SIG-M5 (cell line): ENCODE measurements at regions not wholly inside any gene's neighbourhood (a gene's known extent, or its start where the extent isn't known, plus 50 kb on each side); places are given as distances from the start of the nearest gene placed in this dataset.

Experiments used
- DNase-seq: peaks from one replicate; lab custom pipeline; 2025; lab: John Stamatoyannopoulos, UW

GRCh38 chr3:194769020-194769643, 83.4 kb downstream of the FAM43A start:
- DNase-seq = peak; percentile 97

DNA sequence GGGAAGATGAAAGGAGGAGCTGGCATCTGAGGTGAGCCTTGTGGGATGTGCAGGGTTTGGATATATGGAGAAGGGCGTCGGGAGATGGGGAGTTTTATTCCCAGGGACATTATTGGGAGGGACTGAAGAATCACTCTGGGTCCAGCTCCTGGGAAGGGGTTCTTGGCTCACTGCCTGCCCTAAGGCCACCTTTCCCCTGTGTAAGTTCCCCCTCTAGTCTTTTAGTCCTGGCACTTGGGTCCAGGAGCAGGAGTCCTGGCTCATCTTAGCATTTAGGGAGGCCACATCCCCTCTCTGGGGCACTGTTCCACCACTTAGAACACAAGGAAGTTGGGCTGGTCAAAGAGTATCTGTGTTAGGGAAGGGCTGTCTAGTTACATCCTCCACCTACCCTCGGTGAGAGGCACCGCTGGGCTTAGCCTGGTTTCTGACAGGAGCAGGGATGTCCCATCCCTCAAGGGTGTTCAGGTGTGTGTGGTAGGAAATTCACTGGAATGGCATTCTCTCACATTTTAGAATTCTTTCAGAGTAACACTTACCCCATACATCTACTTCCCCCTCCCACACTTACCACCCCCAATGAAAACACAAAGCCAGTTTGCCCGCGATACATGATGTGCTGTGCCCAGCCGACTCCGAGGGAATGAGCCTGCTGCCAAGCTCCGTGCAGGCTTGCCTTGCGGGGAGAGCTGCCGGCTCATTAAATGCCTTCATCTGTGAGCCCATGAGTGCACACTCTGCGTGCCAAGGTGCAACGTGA, 86.7 kb downstream of the FAM43A start:
- no peak for DNase-seq

DNA sequence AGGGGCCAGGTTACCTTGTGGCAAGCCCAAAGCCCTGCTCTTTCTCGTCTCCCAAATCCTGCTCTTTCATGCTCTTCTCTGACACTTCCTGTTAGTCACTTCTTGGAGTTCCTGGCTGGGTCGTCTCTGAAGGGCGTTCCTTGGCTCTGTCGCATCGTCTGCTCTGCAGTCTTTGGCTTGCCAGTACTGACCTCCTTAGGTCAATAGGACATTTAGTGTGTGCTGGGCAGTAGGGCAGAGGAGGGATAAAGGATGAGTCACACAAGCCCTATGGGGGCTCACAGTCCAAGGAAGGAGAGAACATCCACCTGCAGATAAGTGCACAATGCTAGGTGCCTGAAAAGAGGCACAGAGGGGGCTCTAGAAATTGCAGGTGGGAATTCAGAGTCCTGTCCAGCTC, 87.5 kb downstream of the FAM43A start:
- no peak for DNase-seq

DNA sequence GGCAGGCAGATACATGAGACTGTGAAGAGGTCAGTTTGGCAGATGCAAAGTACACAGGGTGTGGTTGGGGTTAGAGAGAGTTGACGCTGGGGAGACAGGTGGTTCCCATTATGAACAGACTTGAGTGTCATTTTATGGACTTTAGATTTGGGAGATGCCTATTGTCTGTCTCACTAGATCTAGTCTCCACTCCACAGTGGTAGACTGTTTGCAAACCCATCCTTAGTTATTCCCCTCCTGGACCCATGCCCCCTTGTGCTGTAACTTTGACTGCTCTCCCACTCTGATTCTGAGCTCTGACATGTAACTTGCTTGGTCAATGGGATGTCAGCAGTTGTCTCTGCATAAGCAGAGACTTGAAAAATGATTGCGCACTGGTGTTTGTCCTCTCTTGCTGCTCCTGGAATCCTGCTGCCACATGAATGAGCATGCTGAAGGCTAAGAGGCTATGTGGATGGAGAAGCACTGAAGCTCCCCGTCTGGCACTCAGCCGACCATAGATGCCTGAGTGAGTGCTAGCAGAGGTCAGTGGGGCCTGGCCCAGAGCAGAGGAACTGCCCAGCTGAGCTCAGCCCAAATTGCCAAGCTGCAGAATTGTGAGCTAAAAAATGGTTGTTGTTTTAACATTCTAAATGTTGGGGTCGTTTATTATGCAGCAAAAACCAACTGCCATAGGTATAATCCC, 88.2 kb downstream of the FAM43A start:
- DNase-seq = no peak

- no peak for DNase-seq
Measured at GRCh38 chr3:194775266-194775665, 89.6 kb downstream of the FAM43A start.

DNA sequence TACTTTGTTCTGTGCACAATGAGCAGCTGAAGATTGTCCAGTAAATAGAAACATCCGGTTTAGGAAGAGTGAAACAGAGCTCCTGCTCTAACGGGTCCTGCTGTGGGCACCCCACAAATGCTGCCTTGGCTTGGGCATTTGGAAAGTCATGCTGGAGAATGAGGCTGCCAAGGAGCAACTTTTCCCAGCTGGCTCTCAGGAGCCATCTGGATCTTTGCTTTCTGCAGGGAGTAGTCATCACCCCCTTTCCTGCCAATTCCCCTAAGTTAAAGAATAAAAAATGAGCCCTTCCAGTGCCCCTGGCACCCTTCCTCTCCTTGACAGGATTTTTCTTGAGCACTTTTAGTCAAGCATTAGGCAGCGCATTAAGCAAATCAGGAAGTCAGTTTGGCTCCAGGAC, 90.0 kb downstream of the FAM43A start:
- DNase-seq = no peak

DNA sequence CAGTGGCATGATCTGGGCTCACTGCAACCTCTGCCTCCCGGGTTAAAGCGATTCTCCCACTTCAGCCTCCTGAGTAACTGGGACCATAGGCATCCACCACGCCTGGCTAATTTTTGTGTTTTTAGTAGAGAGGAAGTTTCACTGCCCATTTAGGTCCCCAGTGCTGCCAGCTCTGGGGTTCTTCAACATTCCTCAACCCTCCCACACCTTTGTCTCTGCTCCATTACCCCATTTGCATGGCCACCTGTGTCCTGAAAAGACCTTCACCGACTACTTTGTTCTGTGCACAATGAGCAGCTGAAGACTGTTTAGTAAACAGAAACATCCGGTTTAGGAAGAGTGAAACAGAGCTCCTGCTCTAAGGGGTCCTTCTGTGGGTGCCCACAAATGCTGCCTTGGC, 92.0 kb downstream of the FAM43A start:
- DNase-seq = no peak

DNA sequence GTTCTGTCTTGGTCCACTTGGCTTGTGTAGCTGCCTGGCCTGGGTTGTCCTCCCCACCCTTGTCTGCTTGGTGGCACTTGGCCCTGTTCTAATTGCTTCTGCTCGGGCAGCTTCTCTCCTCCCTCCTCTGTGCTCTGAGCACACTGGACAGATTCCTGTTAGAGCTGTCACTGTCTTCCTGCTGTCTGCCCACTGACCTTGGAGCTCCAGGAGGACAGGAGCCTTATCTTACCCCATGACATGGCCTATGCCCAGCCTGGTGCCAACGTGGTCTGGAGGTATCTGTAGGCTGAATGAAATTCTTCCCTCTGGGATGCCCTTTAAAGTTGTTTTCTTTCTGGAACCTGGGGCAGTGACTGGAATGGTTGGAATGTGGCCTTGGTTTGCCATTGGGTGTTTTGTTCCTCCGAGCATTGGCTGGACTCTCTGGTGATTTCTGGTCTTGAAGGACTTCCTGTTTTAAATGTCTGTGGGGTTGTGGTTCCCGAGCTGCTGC, 94.1 kb downstream of the FAM43A start:
- no peak for DNase-seq

DNA sequence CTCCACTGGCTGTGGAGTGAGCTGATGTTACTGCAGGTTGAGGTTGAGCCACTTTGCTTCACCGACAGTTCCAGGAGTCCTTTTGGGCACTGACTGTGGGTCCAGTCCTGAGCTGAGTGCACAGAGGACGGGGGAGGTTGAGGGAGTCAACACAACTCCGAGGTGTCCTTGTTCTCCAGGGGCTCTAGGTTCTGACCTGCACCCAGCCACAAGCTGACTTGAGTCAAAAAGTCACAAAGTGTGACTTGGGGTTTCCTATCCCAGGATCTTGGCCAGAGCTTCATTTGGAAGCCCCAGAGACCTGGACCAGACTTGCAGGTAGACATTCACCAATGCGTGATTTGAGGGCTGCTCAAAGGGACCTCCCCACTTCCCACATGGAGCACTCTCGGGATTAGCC, 95.0 kb downstream of the FAM43A start:
- no peak for DNase-seq

DNA sequence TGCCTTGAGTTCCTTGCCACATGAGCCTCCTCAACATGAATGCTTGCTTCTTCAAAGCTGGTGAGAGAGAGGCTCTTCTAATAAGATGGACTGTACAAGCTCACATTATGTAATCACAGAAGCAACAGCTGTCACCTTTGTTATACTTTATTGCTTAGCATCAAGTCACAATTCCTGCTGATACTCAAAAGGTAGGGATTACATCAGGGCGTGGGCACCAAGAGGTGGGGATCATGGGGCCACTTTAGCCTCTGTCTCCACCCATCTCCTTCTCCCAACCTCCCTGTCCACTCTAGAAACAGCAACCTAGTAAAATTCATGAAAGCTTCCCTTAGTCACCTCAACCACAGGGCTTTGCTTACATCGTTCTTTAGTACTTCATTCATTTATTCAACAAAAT, 95.9 kb downstream of the FAM43A start:
- no peak for DNase-seq

DNA sequence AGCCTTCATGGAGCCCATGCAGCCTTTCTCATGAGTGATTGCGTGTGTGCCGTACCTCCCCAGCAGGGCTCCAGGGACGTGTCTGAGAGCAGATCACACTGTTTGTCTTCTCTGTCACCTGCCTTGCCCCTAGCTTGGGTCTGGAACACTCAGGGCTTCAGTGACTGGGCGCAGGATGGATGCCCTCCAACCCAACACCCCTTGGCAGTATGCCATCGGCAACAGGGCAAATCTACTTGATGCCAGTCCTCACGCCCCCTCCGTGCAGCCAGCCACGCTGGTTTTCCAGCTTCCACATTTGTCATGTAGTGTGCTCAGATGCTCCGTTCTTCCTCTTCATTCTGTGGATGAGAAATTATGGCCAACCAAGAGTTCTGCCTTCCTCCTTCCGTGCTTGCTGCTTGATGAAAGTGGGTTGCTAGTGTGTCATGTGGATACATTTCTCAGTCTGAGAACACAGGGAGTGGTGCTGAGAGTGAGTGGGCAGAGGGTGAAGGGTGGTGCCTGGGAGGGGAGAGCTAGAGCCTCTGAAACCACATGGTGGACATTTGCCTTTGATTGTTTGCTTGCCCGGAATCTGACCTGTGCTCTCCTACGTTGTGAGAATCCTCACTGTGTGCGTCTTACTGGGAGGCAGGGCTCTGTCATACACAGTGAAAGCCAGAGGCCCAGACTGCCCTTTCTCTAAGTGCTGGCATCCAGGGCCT, 97.2 kb downstream of the FAM43A start:
- no peak for DNase-seq

- DNase-seq = no peak
Measured at GRCh38 chr3:194784361-194784760, 98.7 kb downstream of the FAM43A start.

- no peak for DNase-seq
Measured at GRCh38 chr3:194785315-194785714, 99.6 kb downstream of the FAM43A start.

DNA sequence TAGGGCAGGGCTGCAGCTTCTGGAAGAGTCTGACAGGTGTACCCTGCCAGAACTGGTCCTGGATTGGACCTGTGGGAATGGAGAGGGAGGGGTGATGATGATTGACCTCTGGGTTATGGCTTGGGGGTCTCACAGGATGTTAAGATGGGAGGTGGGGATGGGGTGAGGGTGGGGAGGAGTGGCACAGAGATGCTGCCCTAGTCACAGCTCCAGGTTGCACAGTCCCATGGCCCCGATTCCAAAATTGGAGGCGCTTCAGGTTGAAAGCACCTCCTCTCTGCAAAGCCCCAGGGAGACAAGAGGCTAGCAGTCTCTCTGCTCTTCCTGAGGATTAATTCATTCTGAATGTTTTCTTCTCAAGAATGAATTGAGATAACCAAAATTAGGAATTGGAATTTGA, 101.4 kb downstream of the FAM43A start:
- DNase-seq = no peak

DNA sequence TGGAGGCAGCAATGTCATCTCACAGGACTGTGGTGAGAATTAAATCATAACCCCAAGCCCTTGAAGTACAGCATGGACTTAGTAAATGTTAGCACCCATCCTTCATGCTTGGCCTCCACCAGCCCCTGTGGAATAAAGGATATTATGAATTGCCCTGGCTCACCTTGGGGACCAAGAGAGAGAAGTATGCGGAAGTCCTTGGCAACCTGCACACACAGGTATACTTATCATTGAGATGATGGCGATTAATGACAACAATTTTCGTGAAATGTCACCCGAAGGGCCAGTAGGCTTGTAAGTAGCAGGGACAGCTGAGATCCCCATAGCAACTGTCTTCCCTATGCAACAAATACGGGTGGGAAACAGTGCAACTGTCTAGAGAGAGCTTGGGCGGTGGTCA, 102.0 kb downstream of the FAM43A start:
- DNase-seq = no peak

DNA sequence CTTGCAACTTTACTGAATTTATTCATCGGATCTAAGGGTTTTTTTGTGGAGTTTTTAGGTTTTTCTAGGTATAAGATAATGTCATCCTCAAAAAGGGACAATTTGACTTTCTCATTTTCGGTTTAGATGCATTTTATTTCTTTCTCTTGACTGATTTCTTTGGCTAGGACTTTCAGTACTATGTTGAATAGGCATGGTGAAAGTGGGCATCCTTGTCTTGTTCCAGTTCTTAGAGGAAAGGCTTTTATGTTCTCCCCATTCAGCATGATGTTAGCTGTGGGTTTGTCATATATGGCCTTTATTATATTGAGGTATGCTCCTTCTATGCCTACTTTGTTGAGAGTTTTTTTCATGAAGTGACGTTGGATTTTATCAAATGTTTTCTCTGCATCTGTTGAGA, 106.7 kb downstream of the FAM43A start:
- DNase-seq = no peak

DNA sequence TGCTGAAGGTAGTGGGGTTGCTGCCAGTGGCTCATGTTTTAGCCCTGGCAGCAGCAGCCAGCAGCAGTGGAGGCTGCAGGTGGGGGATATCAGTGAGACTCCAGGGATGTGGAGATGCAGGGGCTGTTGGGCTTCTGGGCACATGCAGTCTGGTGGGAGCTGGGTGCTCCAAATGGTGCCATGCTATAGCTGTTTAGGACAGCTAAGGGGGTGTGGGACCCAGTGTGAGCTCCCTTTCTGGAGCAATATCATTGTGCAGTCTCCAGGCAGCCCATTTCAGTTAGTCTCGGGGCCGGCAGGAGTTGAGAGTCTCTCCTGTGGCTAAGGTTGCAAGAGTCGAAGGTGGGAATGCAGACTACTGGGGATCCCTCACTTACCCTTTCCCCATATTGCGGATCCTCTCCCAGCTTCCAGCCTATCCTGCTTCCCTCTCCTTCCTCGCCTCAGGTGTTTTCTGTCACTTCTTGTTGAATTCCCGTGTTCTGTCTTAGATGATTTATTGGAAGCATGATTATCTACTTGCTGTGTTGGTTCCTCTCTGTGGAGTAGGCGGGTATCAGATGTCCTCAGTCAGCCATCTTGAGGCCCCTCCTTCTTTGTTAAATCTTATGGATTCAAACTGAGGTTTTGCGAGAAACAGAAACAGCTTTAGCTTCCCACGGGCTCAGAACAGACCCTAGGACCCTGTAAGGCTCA, 112.0 kb downstream of the FAM43A start:
- DNase-seq = no peak

GRCh38 chr3:194798486-194798885, 112.8 kb downstream of the FAM43A start:
- DNase-seq = no peak

GRCh38 chr3:194800002-194800401, 114.3 kb downstream of the FAM43A start:
- no peak for DNase-seq

- DNase-seq = no peak
Measured at GRCh38 chr3:194801461-194802432, 116.1 kb downstream of the FAM43A start.

DNA sequence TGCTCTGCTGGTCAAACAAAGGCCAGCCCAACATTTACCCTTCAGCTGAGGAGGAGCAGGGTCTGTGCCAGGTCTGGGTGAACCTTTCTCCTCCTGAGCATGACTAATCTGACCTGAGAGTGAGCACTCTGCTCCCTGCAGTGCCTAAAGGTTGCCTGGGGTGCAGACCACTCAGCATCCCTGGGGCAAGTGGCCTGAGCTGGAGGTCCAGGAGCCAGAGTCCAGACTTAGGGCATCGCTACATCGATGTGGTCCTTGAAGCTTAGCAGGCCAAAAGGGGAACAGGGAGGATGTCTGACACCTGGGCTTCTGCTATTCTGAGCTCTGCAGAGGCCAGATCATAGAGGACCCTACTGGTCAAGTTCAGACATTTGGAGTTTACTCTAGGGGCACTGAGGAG, 119.1 kb downstream of the FAM43A start:
- DNase-seq = no peak
